Activated CD8-positive, alpha-beta memory T cell treated with anti-CD3 and anti-CD28 coated beads, Interleukin-2, amount 50 U/mL, for 1 hour (primary cell): ENCODE measurements at regions not wholly inside any gene's neighbourhood (a gene's known extent, or its start where the extent isn't known, plus 50 kb on each side); places are given as distances from the start of the nearest gene placed in this dataset.

Source experiments
- DNase-seq: peaks from one replicate; pipeline ENCODE4 v3.0.0-alpha.2; 2020; ENCODE audit errors: extremely low read depth

DNA sequence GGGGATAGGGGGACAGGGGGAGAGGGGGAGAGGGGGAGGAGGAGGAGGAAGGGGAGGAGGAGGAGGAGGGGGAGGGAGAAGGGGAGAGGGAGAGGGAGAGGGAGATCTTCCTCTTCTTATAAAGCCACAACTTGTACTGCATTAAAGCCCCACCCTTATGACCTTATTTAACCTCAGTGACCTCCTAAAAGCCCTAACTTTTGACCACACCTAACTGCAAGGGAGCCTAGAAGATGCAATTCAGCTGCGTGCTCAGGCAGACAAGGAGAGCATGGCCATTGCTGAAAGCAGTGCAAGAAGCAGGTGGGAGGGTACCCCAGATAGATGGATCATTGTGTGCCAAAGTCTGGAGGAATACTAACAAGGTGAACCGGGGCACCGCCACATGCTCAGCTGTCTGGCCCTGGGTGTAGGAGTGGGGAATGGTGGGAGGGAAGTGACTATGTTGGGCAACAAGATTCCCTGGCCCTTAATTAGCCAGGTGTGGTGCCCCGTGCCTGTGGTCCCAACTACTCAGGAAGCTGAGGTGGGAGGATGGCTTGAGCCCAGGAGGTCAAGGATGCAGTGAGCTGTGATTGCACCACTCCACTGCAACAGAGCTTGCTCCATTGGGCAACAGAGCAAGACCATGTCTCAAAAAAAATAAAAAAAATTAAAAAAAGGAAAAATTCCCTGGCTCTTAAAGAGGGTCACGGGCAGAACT is 125.4 kb upstream of the BOD1 start:
- no peak for DNase-seq

DNA sequence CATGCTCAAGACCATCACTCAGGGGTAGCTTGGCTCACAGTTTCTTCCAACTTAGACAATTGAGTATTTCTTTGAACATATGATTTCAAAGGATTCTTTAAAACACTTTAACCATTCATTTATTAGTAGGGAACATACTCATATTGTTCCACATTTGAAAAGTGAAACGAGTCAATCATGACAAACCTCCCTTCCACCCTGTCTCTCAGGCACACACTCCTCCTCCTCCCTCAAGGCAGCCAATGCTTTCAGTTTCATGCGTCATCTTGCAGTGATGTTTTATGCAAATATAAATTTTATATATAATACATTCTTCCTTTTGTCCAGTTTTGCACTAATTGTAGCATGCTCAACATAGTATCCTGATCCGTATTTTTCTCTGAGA is 126.0 kb upstream of the BOD1 start:
- no peak for DNase-seq

DNA sequence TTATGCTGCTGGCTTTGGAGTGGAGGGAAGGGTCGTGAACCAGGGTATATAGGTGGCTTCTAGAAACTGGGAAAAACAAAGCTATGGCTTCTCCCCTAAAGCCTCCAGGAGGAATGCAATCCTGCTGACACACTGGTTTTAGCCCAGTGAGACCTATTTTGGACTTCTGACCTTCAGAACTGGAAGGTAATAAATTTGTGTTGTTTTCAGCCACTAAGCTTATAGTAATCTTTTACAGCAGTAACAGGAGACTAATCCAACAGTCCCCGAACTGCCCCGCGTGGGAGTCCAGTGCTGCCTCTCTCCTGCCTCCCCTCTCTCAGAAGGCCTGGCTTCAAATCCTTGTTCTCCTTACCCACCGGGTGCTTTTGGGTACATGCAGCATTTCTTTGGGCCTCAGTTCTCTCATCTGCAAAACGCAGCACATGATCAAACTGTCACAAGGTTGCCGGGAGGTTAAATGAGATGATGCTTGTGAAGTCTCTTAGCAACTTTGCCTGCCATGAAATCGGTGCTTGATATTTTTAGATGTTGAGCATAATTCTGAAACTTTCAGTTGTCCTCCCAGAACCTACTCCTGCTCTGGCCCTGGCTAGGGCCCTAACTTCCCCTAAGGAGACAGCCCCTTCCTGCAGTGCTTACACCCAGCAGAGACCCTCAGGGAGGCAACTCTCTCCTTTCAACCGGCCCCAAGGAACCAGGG is 127.3 kb upstream of the BOD1 start:
- no peak for DNase-seq

DNA sequence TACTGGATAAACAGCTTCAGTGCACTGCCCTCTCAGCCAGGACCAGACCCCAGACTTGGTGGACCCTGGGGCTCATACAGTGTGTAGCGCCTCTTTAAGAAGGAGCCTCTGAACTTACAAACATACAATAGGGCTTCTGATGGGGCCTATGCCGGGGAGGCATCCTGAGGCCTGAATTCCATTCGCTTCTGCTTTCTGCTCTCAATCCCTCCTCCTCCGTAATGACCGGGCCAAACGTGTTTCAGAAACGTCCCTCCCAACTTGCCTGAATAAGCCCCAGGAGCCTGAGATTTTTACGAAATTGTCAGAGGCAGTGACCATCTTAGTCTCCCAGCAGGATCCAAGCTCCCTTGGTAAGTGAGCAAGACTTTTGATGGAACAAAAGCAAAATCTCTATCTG is 128.1 kb upstream of the BOD1 start:
- DNase-seq = no peak

DNA sequence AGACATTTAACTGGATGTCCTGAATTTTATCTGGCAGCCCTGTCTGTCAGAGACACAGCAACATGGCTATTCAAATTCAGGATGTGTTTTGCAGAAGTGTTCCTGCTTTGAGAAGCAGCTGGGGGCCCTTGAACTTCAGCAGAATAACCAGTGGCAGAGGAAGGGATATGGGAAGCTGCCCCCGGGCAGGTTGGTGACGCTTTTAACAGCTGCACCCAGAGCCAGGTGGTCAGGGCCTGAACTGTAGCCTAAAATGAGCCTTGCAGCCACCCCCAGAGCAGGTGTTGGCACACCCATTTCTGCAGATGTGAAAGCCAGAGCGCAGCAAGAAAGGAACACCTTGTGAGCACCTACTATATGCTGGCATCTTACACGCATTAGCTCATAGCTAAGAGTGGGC is 128.7 kb upstream of the BOD1 start:
- DNase-seq = no peak

DNA sequence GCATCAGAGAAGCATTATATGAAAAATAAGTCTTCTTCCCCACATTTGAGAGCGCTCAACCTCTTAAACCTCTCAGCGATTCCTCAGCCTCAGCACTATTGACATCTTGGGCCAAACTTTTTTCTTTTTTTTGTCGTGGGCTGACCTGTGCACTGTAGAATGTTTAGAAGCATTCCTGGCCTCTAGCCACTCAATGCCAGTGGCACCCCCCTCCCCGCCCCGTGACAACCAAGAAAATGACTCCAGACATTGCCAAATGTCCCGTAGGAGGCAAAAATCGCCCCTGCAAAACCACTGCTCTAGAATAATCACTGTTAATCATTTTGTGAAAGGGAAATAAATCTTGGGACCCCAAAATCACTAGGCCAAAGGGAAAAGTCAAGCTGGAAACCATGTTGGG is 129.1 kb upstream of the BOD1 start:
- no peak for DNase-seq

DNA sequence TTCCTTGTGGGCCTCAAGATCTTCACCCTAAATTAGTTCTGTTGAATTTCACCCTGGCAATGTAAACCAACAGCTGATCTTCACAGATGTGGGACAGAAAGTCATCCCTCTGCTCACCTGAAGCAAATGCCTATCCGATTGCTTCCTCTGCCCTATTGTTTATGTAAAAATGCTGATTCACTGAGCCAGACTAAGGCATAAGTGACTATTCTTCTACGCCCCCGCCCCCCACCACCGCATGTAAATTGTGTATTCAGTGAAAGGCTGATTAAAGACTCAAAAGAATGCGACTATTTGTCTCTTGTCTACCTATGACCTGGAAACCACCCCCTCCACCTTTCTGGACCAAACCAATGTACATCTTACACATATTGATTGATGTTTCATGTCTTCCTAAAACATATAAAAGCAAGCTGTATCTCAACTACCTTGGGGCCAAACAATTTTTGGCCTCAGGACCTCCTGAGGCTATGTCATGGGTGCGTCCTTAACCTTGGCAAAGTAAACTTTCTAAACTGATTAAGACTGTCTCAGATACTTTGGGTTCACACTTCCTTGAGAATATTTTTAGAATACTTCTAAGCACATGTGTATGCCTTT is 129.7 kb upstream of the BOD1 start:
- no peak for DNase-seq

DNA sequence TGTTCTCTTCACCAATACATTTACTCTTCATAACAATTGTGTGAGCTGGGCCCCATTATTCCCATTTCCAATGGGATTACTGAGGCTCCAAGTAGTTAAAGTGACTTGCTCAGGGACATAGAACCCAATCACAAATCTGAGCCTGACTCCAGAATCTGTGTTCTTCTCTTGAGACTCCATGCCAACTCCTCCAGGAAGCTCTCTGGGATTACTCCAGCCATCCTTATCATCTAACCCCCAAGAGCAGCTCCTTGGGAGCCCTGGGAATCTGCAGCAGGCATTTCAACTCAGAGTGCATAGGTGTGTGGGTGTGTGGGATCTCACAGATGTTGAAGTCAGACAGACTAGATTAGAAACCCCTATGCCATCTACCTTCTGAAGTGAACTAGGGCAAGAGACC is 131.4 kb upstream of the BOD1 start:
- no peak for DNase-seq

DNA sequence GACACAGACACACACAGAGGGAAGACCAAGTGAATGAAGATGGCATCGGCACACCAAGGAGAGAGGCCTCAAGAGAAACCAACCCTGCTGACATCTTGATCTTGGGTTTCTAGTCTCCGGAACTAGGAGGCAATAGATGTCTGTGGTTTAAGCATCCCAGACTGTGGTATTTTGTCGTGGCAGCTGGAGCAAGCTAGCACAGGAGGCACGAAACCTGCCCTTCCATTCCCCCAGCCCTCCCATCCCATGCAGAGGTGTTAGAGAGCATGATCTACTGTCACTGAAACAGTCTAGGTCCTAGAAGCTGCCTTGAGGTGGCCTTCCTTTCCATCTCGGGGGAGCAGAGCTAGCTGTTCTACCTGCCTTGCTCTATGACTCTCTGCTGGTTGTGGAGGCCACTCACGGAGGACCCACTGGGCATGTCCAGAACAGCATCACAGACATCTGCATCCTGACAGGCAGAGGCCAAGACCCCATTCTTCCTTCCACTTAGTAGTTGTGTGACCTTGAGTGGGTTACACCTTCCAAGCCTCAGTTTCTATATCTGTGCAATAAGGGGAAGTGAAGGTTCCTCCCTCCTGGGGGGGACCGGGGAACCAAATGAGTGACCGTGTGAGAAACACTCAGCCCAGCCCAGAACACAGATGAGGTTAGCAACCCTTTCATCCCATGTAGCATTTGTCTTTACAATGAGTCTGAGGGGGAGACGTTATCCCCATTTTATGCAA is 134.3 kb upstream of the BOD1 start:
- DNase-seq = no peak

DNA sequence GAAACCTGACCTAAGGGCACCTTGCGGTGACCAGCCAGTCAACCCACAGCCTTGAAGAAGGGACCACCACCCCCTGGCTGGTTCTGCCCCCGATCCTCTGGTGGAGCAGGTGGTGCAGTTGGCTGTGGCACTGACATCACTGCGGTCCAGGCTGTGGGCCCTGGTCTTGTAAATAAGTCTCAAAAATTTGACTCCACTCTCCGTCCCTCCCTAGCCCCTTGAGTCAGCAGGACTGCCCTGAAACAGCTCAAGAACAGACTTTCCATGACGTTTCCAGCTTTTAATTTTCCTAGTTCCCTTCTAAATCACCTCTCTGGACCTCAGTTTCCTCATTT is 134.8 kb upstream of the BOD1 start:
- DNase-seq = no peak

DNA sequence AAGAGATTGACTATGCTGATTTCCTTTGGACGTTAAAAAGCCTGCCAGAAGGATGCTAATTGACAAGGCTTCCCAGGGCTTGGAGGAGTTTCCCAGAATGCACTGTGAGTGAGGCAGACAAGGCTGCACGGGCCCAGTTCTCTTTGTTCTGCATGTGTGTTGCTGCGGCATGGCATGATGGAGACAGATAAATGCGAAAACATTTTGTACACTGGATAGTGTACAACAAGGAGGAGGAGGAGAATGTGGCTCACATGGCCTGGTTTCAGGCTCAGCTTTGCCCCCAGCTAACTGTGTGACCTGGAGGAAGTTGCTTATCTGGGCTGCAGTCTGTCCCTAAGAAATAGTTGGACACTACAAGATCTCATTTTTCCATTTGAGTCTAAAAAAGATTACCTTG is 135.5 kb upstream of the CPEB4 start:
- no peak for DNase-seq

DNA sequence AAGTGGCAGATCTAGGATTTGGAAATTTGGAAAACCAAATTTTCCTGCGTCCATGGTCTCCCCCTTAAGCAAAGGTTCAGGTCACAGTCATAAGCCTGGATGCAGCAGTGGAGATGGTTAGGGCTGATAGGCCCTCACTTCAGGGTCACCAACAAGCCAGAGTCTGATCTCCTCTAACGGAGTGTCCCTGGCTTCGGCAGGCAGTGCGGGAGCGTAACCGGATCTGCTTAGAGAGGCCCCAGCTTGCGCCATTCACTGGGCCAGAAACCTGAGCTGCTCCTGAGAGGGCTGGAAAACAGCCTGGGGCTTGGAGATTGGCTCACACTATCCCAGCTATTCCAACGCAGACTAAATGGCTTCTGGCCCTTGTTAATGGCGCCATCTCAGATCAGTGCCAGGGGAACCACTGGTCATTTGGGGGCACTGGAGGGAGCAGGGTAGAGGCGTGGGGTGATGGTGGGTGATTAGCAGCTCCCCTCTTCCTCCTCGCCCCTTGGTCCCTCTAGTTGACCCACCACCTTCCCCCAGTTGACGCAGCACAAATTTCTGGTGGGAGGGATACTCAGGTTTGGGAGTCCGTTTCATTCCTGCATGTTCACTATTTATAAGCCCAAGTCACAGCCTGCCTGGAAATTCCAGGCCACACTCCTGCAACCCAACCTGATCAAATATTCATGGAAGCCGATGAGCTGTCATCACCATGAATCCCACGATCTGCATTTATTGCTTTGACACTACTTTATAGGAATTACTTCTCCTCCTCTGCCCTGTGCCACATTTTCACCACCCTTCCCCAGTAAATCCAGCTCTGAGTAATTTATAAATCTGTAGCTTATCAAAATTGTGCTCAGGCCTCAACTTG is 134.6 kb upstream of the CPEB4 start:
- no peak for DNase-seq

DNA sequence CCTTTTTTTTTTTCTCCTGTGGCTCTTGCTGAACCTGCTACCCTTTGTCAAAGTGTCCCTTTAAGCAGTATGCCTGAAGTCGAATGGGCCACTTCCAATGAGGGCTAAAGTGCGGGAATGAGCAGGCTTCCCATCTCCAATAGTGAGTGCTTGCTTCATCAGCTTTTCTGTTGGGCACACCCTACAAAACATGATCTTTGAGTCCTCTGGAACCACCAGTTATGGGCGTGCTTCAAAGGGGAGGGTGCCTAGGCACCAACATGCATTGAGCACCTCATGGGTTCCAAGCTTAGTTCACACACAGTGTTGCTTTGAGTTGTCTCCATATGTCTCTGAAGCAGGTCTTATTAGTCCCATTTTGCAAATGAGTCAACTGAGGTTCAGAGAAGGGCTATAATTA is 132.8 kb upstream of the CPEB4 start:
- no peak for DNase-seq

DNA sequence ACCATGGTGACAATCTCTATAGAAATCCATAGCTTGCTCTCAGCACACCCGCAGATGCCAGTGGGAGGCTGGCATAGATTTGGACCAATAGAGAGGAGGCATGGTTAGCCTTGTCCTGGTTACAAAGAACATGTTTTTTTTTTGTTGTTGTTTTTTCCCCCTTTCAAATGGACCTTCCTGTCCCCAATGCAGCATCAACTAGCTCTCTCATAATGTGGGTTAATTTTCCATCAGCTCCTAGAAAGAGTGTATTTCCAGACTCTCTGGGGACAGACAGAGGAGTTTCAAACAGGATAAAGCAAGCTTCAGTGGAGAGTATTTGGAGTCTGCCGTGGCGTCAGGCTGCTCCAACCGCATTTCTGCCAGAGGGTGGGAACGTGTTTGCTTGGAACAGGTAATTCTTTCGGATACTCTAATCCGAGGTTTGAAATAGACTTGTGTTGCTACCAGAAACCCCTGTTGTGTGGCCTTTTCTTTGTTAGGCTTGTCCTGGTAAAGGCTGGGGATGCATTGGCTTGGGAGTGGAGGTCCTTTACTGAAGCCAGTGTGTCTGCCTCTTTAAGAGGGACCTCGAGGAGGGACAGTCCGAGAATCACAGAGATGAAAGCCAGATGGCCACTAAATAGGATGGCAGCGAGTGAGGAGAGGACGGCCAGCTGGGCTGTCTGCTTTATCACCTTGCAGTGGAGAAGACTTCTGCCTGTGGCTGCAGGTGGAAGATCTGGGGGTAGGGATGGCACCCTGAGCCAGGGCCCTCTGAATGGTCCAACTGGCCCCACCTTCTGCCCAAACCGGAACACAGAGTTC is 130.5 kb upstream of the CPEB4 start:
- no peak for DNase-seq

DNA sequence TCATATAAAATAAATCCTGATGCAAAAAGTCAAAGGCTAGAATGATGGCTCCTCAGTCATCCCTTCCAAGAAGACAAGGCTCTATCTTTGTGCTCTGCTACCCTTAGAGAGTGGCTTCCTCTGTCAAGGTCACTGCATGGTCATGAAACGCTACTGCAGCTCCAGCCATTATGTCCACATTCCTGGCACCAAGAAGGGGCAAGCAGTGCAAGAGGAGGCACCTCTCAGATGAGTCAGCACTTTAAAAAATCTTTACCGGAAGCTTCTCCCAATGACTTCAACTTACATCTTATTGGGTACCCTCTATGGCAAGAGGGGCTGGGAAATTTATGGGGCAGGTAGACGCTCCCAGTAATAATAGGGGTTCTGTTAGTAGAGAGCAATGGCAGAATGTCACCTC is 129.5 kb upstream of the CPEB4 start:
- DNase-seq = no peak

DNA sequence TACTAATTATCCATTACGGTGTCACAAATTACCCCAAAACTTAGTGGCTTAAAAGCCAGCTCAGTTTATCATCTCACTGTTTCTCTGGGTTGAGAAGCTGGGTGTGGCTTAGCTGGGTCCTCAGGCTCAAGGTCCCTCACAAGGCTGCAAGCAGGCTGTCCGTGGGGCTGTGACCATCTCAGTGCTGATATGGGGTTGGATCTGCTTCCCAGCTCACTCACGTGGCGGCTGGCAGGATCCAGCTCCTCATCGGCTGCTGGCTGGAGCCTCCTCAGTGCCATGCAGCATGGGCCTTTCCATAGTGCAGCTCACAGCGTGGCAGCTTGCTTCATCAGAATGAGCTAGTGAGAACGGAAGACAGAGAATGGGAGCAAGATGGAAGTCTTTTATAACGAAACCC is 128.5 kb upstream of the CPEB4 start:
- no peak for DNase-seq

DNA sequence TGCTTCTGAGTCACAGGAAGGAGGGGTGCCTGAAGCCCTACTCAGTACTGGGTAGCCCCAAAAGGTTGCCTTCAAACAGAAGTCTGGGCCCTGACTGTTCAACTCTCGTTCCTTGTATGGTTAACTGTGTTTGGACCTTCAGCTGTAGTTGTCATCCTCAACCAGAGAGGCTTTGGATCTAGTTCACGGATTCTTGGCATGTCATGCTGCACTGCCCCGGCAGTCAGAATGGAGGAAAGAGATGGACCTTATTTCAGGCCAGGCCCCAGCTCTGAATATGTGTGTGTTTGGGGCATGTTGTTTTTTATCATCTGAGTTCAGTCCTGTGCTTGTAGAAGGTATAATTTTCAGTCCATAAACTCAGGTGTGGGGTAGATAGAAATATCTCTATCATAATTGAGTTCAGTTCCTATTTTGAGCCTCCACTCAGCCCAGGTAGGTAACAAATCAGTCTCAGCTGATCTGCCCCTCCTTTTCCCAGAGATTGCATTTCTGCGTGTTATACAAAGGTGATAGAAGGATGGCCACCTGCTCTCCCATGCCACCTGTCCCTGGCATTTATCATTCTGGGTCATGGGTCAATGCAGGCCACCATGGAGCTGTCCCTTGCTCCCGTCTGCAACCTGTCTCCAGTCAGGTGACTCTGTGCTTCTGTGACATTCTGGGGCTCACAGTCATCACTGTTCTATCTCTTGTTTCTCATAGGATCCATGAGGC is 127.5 kb upstream of the CPEB4 start:
- no peak for DNase-seq

DNA sequence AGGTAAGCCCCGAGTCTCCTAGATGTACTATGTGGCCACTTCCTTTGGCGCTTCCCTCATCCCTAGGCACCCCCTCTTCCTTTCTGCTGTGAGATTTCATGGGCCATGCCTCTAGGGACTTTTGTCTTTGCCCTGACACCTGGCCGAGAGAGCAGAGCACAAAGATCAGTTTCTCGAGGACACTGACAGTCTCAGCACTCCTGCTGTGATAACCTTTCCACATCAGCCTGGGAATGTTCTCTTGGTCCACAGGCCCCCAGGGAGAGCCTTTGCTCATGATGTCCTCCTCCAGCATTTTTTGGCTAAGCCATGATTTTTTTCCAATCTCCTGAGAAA is 127.0 kb upstream of the CPEB4 start:
- DNase-seq = no peak

DNA sequence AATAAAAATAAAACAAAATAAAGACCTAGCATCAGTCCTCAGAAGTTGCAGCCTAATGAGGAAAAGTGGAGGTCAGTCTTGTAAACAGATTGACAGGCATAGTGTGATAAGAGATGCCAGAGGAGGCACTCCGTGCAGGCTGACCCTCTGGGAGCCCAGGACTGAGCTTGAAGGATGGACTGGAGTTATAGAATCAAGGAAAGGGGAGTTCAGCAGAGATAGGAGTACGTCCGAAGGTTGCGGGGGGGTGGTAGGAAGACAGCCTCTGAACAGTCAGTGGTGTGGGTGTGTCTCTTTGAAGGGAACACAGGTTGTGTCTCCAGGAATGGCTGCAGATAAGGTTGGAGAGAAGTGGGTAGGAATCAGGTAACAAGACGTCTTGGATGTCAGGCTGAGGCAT is 126.1 kb upstream of the CPEB4 start:
- DNase-seq = no peak

DNA sequence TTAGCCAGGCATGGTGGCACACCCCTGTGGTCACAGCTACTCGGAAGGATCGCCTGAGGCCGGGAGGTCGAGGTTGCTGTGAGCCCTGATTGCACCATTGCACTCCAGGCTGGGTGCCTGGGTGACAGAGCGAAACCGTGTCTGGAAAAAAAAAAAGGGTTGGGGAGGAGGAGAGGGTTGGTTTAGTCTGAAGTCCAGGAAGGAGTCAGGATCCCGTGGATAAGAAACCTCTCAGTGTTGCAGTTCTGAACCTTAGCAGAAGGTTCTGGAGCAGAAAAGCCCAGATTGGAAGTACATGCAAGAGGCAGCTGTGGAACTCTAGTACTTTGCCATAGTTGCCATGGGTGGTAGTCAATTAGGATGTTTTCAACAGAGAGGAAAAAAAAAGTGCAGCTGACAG is 125.2 kb upstream of the CPEB4 start:
- no peak for DNase-seq

DNA sequence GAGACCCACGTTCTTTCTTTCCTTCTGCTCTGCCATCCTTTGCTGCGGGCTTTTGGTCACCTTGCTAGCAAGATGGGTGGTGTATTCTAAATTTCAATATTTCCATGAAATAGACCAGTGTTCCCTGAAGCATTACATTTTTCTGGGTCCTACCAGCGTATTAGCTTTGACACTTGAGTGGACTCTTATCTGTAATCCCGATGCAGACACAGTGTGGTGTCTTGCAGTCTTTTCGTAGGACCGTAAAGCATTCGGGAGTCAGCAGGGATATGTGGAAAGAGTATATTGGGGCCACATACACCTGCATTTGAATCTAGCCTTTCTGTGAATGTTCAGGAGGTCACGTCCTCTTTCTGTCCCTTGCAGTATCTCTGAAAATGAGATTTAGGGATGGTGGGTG is 124.7 kb upstream of the CPEB4 start:
- DNase-seq = no peak
